Astrocyte (in vitro differentiated cells and primary cell): ENCODE measurements at regions not wholly inside any gene's neighbourhood (a gene's known extent, or its start where the extent isn't known, plus 50 kb on each side); places are given as distances from the start of the nearest gene placed in this dataset.

ENCODE experiments used
- CTCF ChIP-seq: IDR thresholded peaks from 2 replicates; pipeline ENCODE4 v1.5.1; 2011; ENCODE audit warnings: low read depth, mild to moderate bottlenecking, inconsistent platforms, low read length, moderate library complexity; ENCODE audit not compliant: insufficient read depth
- EZH2 ChIP-seq: IDR thresholded peaks from 2 replicates; pipeline ENCODE4 v1.6.1; 2012; ENCODE audit warnings: mild to moderate bottlenecking, low read length, inconsistent platforms; ENCODE audit not compliant: insufficient read depth

DNA sequence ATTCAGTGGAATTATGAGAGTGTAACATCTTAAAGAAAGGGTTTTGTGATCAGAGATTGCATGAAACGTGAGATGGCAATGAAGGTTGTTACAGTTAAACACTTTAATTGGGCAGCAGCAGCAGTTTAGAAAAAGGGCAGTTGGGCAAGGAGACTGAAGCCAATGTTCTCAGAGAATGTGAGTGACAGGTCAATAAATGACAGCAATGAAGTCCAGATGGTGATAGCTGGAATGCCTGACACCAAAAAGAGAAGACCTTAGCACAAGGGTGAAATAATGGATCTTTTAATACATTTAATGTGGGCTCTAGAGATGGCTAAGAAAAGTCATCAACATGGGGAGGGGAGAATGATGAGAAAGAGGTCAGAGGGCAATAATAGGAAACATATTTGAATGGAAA is 89.4 kb upstream of the CDH7 start:
- no peak for TF ChIP-seq EZH2
- TF ChIP-seq CTCF: no peak
